Neural progenitor cell (in vitro differentiated cells): ENCODE measurements at regions not wholly inside any gene's neighbourhood (a gene's known extent, or its start where the extent isn't known, plus 50 kb on each side); places are given as distances from the start of the nearest gene placed in this dataset.

Experiments
- DNase-seq: peaks from one replicate; pipeline ENCODE4 v3.0.0-alpha.2; 2016; ENCODE audit warnings: low spot score
- H2AFZ ChIP-seq: fragments of 200-600 bp; sonication (generic); replicated peaks from 2 replicates; pipeline ENCODE4 v1.6.1; 2016; ENCODE audit warnings: antibody characterized with exemption
- H3F3A ChIP-seq: fragments of 200-600 bp; sonication (generic); 2 replicates; pipeline ENCODE4 v1.6.1; 2016; ENCODE audit warnings: antibody characterized with exemption, low read depth
- H3K27ac ChIP-seq: fragments of 200-600 bp; sonication (generic); 2 replicates; pipeline ENCODE4 v1.5.1; 2016; ENCODE audit warnings: mild to moderate bottlenecking
- H3K27me3 ChIP-seq: fragments of 200-600 bp; sonication (generic); 2 replicates; pipeline ENCODE4 v1.6.1; 2016; ENCODE audit warnings: mild to moderate bottlenecking, moderate library complexity
- H3K36me3 ChIP-seq: fragments of 200-600 bp; sonication (generic); 2 replicates; pipeline ENCODE4 v1.5.1; 2016
- H3K4me1 ChIP-seq: fragments of 200-600 bp; sonication (generic); 2 replicates; pipeline ENCODE4 v1.6.1; 2016; ENCODE audit warnings: mixed run types
- H3K4me2 ChIP-seq: fragments of 200-600 bp; sonication (generic); 2 replicates; pipeline ENCODE4 v1.6.1; 2016
- H3K4me3 ChIP-seq: fragments of 200-600 bp; sonication (generic); 2 replicates; pipeline ENCODE4 v1.5.1; 2016
- H3K79me2 ChIP-seq: fragments of 200-600 bp; sonication (generic); 2 replicates; pipeline ENCODE4 v1.6.1; 2016; ENCODE audit warnings: low read depth
- H3K9ac ChIP-seq: fragments of 200-600 bp; sonication (generic); 2 replicates; pipeline ENCODE4 v1.6.1; 2016
- H3K9me3 ChIP-seq: fragments of 200-600 bp; sonication (generic); 2 replicates; pipeline ENCODE4 v1.5.1; 2016; ENCODE audit warnings: low read depth
- H4K20me1 ChIP-seq: fragments of 200-600 bp; sonication (generic); 2 replicates; pipeline ENCODE4 v1.6.1; 2016; ENCODE audit warnings: low read depth
- H3K27ac Mint-ChIP-seq: 3 replicates; pipeline ENCODE4 v1.8.0; 2021; ENCODE audit warnings: mixed read lengths
- H3K27me3 Mint-ChIP-seq: 2 replicates; pipeline ENCODE4 v1.8.0; 2022; ENCODE audit warnings: low read depth, mild to moderate bottlenecking, inconsistent platforms, moderate library complexity, mixed read lengths; ENCODE audit not compliant: insufficient read depth
- H3K36me3 Mint-ChIP-seq: 3 replicates; pipeline ENCODE4 v1.8.0; 2021; ENCODE audit warnings: mixed read lengths
- H3K4me1 Mint-ChIP-seq: 3 replicates; pipeline ENCODE4 v1.8.0; 2021; ENCODE audit warnings: mixed read lengths
- H3K4me3 Mint-ChIP-seq: 3 replicates; pipeline ENCODE4 v1.8.0; 2021; ENCODE audit warnings: mild to moderate bottlenecking, moderate library complexity, mixed read lengths
- H3K9me3 Mint-ChIP-seq: 3 replicates; pipeline ENCODE4 v1.8.0; 2020; ENCODE audit warnings: mixed read lengths
- CTCF ChIP-seq: fragments of 200-600 bp; sonication (generic); IDR thresholded peaks from 2 replicates; pipeline ENCODE4 v1.5.1; 2017; ENCODE audit warnings: antibody characterized with exemption, mild to moderate bottlenecking
- EZH2 ChIP-seq: fragments of 200-600 bp; sonication (generic); IDR thresholded peaks from 2 replicates; pipeline ENCODE4 v1.6.1; 2017; ENCODE audit warnings: antibody characterized with exemption, mild to moderate bottlenecking, moderate library complexity
- EZH2phosphoT487 ChIP-seq: fragments of 200-600 bp; sonication (generic); IDR thresholded peaks from 2 replicates; pipeline ENCODE4 v1.6.1; 2017; ENCODE audit warnings: antibody characterized with exemption

GRCh38 chr12:124658302-124658701, 90.9 kb upstream of the NCOR2 start:
- no peaks in the 10 kb centered on the region for H3K36me3 ChIP-seq
- H3K4me1 Mint-ChIP-seq, result peaks cover 51% of the 10 kb centered on the region
- H3K27ac Mint-ChIP-seq, result peak overlapping the region; percentile 16
- H3K9me3 ChIP-seq, result no peaks in the 10 kb centered on the region
- H3K27me3 Mint-ChIP-seq, result peaks cover 31% of the 10 kb centered on the region
- no peaks in the 10 kb centered on the region for H3K27me3 ChIP-seq
- peaks cover 20% of the 10 kb centered on the region for H3K4me1 ChIP-seq
- H3K27ac ChIP-seq, result no peak overlapping the region
- DNase-seq, result no peak
- no peak overlapping the region for H2AFZ ChIP-seq
- H3K4me3 ChIP-seq, result no peak overlapping the region
- TF ChIP-seq EZH2phosphoT487, result no peak
- TF ChIP-seq CTCF, result no peak
- peaks cover 7% of the 10 kb centered on the region for H3K9me3 Mint-ChIP-seq
- no peaks in the 10 kb centered on the region for H4K20me1 ChIP-seq
- H3F3A ChIP-seq, result peaks cover 14% of the 10 kb centered on the region
- H3K4me3 Mint-ChIP-seq, result no peak overlapping the region
- no peaks in the 10 kb centered on the region for H3K79me2 ChIP-seq
- no peak overlapping the region for H3K4me2 ChIP-seq
- no peak overlapping the region for H3K9ac ChIP-seq
- no peaks in the 10 kb centered on the region for H3K36me3 Mint-ChIP-seq

GRCh38 chr12:124656947-124657434, 89.6 kb upstream of the NCOR2 start:
- H3K27me3 Mint-ChIP-seq, result peaks cover 36% of the 10 kb centered on the region
- Histone ChIP-seq H3K4me2 (no peak overlapping the region), H3K79me2 (no peaks in the 10 kb centered on the region), H3K36me3 (no peaks in the 10 kb centered on the region), H3K4me1 (peaks cover 19% of the 10 kb centered on the region), H3K9me3 (no peaks in the 10 kb centered on the region), H3K27me3 (no peaks in the 10 kb centered on the region), H3K9ac (no peak overlapping the region), H4K20me1 (no peaks in the 10 kb centered on the region), H3K27ac (no peak overlapping the region), H3K4me3 (no peak overlapping the region), H3F3A (peaks cover 13% of the 10 kb centered on the region), H2AFZ (no peak overlapping the region)
- H3K36me3 Mint-ChIP-seq, result no peaks in the 10 kb centered on the region
- peaks cover 4% of the 10 kb centered on the region for H3K9me3 Mint-ChIP-seq
- no peak for DNase-seq
- H3K4me3 Mint-ChIP-seq, result peak overlapping the region; percentile 51
- H3K27ac Mint-ChIP-seq, result peak overlapping the region; percentile 31
- no peak for TF ChIP-seq EZH2phosphoT487
- TF ChIP-seq CTCF, result no peak
- TF ChIP-seq EZH2, result no peak
- peaks cover 41% of the 10 kb centered on the region for H3K4me1 Mint-ChIP-seq

DNA sequence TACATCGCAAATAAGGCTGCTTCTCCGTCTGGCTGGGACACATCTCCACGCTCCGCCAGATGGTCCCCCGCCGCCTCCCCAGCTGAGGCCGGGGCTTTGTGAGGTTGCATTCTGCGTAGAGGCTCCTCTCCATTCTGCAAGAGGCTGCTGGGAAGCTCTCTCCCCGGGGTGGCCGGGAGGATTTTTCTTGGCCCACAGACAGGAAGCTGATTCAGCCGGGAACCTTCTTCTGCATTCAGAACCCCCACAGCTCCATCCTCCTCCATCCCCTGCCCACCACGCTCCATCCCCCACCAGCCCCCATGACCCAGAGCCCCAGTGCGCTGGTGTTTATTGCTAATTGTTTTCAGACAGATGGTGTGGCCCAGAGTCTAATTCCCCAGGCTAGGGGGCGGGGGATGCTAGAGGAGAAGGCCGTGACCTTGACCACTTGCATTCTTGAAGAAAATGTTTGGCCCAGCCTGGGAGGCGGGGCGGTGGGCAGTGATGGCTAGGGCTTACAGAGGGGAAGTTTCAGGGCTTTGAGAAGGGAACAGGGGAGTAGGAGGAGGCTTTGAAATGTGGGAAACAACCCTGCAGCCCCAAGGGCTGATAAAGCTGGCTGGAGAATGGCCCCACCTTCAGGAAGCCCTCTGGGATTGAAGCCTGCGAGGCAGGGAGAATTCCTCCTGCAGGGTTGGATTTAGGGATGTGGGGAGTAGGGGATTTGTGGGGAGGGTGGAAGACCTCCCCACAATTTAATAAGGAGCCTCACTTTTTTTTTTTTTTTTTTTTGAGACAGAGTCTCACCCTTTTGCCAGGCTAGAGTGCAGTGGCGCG, 88.5 kb upstream of the NCOR2 start:
- peaks cover 4% of the 10 kb centered on the region for H3K9me3 Mint-ChIP-seq
- TF ChIP-seq CTCF (no peak), EZH2phosphoT487 (no peak), EZH2 (no peak)
- Histone ChIP-seq H4K20me1 (no peaks in the 10 kb centered on the region), H3K9ac (no peak overlapping the region), H3K27ac (no peak overlapping the region), H3F3A (peaks cover 13% of the 10 kb centered on the region), H3K36me3 (no peaks in the 10 kb centered on the region), H2AFZ (no peak overlapping the region), H3K27me3 (no peaks in the 10 kb centered on the region), H3K4me3 (no peak overlapping the region), H3K4me2 (peak overlapping the region; percentile 23), H3K9me3 (no peaks in the 10 kb centered on the region), H3K4me1 (peaks cover 11% of the 10 kb centered on the region), H3K79me2 (no peaks in the 10 kb centered on the region)
- peak; percentile 44 for DNase-seq
- H3K27me3 Mint-ChIP-seq, result peaks cover 39% of the 10 kb centered on the region
- H3K4me3 Mint-ChIP-seq, result peak overlapping the region; percentile 76
- H3K27ac Mint-ChIP-seq, result peak overlapping the region; percentile 74
- H3K4me1 Mint-ChIP-seq, result peaks cover 33% of the 10 kb centered on the region
- no peaks in the 10 kb centered on the region for H3K36me3 Mint-ChIP-seq
